Left hindlimb (tissue), 1 donor: ENCODE measurements at regions not wholly inside any gene's neighbourhood (a gene's known extent, or its start where the extent isn't known, plus 50 kb on each side); places are given as distances from the start of the nearest gene placed in this dataset.
A peak's percentile ranks its signal among the peaks of the same experiment; 100 is the strongest.
"Not testable (repeated sequence)": the region's sequence is repeated elsewhere in the genome, so short reads cannot be mapped to it uniquely, and the experiment has no call there.

Experiments
- DNase-seq: peaks from one replicate; pipeline ENCODE4 v3.0.0-alpha.2; 2018

DNA sequence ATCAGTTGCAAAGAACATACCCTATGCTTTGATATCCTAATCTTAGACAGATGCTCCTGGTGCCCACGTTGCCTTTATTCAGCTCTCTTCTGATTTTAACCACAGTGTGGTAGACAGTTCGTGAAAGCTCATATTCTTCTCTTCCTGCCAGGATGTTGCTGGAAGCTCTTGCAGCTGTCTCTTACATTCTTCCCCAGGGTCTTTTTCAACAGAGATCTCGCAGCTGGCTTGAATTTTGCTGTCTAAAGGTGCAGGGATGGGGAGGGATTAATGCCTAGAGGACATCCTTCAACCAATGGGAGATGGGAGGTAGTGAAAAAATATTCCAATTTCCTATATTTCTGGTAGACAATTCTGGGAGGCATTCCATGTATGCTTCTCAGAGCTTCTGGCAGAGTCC is 150.0 kb upstream of the APP start:
- peak; percentile 57 for DNase-seq

DNA sequence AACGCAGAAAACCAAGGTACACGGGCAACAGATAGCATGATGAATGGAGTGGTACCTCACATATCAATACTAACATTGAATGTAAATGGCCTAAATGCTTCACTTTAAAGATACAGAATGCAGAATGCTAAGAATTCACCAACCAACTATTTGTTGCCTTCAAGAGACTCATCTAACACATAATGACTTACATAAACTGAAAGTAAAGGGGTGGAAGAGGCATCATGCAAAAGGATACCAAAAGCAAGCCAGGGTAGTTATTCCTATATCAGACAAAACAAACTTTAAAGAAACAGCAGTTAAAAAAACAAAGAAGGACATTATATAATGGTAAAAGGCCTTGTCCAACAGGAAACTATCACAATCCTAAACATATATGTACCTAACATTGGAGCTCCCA is 137.1 kb upstream of the APP start:
- no peak for DNase-seq

DNA sequence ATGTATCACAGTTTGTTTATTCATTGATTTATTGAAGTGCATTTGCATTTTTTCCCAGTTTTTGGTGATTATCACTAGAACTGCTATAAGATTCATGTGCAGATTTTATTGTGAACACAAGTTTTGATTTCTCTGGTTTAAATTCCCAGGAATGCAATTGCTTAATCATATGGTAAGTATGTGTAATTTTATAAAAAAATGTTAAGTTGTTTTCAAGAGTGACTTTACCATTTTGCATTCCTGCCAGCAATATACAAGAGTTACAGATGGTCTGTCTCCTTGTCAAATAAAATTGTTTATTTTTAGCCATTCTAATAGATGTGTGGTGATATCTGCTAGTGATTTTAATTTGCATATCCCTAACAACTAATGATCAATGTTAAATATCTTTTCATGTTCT is 127.3 kb upstream of the APP start:
- no peak for DNase-seq

DNA sequence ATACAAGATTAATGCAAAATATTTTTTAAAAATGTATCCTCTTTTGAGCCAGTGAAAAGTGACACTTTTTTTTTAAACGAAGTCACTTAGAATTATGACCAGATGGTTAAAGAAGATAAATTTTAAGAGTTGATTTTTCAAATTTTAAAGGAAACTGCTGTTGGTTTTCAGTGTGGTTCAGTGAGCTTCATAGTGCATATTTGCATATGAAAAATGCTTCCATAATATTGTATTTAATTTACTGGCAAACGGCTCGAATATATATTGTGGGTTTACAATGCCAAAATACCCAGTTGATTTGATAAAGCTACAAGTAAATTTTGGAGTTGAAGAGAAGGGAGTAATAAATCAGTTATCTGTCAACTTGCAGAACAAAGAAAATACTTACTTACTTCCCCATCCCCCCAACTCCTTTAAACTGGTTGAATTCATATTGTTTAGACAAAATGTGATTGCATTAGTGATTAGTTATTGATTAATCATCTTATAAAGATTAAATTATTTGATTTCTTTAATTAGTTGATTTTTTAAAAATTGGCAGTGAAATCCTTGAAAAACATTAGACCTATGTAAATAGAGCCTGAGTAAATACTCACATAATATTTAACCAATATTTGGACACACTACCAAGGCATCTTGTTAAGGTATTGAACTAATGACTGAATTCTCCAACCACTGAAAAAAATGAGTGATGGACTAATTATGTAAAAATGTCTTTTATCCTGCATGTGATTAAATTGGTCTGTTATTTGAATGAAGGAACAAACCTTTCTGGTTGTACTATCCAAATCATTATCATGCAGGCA is 122.8 kb upstream of the APP start:
- DNase-seq = no peak

DNA sequence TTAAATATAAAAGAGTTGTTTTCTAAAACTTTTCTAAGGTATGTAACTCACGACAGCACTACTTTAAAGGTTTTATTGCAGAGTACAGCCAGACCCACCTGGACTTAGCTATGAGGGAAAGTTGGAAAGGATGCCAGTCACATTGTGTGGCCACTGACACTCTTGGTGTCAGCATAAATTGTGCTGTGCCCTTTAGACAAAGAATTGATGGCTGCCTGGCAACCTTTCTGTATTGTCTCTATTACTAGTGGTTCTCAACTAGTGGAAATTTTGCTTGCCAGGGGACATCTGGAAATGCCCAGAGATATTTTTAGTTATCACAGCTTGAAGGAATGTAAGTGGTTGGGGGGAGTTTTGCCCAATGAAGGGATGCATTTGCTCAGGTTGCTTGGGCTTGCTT is 117.5 kb upstream of the APP start:
- DNase-seq = no peak

DNA sequence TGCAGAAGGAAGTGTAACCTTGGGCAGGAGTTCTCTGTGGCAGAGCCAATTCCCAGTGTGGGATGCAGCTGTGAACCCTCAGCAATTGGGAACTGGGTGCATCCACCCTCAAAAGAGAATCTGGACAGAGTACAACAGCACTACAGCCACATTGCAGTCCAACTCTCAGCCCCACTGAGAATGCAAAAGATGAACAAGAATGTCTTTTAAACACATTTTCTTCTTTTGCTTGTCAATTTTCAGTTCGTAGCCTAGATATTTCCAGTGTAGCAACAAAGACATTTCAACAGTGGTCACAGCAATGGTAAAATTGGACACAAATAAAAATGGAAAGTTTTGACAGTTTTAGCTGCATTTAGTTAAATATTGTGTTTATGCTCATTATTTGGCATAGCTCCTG is 114.0 kb upstream of the APP start:
- no peak for DNase-seq

DNA sequence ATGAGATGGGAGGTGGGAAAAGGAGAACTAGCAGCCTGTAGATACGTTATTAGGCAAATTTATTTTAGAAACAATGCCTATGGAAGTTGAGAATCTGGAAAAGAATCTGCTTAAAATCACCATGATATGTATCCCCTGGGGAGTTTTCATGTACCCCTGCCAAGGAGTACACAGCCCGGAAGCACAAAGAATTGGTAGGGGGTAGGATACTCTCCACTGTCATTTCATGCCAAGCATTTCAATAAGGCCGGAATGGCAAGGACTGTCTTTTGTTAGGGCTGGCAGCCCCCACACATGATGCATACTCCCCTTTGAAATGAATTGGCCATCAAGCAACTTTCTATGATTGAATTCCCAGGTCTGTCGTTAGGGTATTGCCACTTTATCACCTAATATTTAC is 111.5 kb upstream of the APP start:
- no peak for DNase-seq

DNA sequence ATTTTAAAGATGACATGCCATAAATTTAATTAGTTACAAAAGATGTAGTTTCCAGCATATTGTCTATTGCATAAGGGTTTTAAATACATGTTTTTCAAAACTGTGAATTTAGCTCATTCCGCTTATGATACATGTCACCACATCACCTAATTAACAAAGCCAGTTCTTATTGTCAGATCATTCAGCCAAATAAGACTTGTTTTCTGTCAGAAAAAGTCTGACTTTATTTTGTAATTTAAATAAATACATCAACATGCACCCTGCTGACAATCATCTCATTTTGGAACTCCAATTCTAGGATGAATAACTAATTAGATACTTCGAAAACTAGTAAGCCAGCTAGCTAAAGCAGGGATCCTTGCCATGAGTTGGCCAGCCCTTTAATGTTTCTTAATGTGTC is 110.9 kb upstream of the APP start:
- no peak for DNase-seq

DNA sequence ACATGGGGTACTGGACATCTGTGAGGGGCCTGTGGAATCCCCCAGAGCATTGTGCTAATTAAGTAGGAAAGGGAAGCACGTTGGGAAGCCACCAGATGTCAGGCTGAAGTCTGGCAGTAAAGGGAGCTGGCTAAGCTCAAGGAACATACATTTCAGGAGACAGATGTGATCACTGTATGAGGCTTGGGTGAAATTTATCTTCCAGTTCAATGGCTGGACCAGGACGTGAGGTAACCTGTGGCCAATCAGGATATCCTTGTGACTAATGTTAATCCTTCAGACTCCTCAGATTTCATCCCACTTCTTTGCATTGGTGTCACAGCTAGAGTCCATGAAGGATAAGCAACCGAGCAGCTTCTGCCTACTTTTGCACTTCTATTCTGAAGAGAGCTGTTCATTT is 110.2 kb upstream of the APP start:
- peak; percentile 71 for DNase-seq

DNA sequence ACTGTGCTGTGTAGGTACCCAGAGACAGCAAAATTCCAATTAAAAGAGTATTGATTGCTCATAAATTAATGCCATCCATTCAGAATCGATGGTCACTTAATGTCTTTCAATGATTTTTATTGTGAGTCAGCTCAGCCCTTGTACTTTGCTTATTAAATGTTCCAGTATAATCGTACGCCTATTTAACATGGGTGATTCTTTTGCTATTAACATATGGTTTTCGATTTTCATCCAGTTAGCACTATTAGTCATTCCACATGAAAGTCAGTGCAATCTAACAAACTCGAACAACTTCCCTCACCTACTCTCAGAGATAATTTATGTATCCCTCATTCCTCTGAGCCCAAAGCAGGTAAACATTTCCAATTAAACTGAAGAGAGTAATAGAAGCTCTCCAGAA is 109.6 kb upstream of the APP start:
- no peak for DNase-seq

DNA sequence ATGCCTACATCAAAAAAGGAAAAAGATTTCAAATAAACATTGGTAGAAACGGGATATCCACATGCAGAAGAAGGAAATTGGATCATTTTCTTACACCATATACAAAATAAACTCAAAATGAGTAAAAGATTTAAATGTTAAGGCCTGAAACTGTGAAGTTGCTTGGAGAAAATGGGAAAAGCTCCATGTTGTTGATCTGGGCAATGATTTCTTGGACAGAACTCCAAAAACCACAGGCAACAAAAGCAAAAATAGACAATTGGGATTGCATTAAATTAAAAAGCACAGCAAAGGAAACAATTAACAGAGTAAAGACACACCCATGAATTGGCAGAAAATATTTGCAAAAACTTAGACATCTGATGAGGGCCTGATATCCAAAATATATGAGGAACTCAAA is 105.2 kb upstream of the APP start:
- no peak for DNase-seq

DNA sequence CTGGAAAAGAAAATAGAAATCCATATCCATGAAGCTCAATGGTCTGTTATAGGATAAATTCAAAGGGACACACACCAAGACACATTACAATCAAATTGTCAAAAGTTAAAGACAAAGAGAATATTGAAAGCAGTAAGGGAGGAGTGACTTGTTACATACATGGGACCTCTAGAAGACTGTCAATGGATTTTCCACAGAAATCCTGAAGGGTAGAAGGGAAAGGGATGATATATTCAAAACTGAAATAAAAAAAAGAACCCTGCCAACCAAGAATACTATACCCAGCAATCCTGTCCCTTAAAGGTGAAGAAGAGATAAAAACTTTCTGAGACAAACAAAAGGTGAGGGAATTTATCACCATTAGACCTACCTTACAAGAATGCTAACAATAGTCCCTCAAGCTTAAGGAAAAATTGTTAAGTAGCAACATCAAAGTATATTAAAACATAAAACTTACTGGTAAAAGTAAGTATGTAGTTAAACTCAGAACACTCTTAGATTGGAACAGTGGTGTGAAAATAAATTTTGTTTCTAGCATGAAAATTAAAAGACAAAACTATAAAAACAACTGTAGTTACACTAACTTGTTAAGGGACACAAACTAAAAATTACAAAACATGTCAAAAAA is 103.2 kb upstream of the APP start:
- DNase-seq = no peak

DNA sequence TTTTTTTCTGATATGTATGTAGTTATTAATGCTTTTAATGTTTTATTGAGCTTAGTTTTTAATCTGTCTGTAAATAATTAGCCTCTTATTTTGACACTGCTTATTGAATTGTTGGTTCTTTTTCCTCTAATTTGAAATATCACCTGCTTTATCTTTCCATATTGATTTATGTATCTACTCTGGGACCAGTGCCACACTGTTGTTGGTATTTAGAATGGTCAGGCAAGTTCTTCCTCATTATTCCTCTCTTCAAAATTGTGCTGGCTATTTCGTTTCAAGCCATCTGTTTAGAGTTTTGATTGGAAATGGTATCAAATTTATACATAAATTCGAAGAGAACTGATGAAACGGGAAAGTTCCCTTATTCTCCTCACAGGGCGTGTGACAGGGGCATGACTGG is 96.8 kb upstream of the APP start:
- no peak for DNase-seq

DNA sequence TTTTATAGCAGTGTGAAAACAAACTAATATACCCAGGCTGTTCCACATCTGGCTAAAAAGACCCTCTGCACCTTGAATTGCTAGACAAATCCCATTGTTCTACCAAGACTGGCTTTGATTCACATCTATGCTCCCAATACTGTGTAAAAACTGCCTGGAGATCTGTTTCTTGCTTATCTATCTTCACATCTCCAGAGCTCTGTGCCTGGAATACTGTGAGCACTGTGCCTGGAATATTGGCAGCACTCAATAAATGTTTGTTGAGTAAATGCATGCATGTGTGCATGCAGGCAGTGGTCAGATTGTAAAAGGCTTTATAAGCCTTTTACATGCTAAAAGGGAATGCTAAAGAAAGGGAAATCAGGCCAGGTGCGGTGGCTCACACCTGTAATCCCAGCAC is 75.5 kb upstream of the APP start:
- no peak for DNase-seq

DNA sequence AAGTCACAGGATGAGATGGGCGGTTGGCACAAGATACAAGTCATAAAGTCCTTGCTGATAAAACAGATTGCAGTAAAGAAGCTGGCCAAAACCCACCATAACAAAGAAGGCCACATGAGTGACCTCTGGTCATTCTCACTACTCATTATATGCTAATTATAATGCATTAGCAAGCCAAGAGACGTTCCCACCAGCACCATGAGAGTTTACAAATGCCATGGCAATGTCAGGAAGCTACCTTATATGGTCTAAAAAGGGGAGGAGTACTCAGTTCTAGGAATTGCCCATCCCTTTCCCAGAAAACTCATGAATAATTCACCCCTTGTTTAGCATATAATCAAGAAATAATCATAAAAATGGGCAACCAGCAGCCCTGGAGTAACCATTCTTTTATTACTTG is 74.9 kb upstream of the APP start:
- DNase-seq = no peak

DNA sequence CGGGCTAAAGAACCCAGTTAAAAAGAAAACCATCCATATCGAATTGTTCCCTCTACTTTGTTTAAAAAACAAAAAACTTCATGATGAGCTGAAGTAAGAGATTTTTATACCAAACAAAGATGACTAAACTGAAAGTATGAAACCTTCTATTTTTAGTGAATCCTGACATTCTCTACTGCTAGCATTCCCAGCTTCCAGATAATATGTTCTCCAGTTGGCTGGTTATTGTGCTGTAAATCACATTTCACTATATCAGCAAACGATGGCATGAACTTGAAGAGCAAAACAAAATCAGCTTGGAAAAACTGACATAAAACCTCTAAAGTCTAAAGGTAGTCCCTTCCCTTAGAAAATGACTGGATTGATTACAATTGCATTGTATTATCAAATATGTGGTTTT is 68.1 kb upstream of the APP start:
- no peak for DNase-seq

DNA sequence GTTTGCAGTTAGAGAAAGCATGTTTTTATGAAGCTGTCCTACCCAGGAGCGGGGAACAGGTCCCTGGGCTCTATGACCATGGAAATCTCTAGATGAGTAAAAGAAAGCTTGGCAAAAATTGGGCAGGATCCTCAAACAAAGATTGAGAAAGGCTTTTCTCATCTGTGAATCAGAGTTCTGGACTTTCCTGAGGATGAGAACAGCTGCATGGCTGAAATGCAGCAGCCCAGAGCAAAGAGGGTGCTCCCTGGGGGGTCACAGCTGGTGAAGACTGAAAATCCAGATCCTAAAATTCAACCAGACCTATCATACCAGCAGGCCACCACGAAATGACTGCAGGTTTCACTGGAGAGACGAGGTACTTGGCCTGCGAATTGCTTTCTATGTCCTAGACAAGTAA is 65.7 kb upstream of the APP start:
- no peak for DNase-seq

DNA sequence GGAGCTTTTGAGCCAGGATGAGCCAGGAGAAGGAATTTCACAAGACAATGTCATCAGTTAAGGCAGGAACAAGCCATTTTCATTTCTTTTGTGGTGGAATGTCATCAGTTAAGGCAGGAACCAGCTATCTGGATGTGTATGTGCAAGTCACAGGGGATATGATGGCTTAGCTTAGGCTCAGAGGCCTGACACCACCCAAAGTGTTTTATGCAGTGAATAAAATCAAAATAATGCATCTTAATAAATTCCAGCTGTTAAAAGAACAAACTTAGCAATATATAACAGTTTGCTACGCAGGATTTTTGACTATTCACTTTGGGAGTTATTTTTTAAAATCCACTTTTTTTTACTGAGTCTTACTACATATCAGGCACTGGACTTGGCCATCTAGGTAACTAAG is 62.7 kb upstream of the APP start:
- DNase-seq = not testable (repeated sequence)

DNA sequence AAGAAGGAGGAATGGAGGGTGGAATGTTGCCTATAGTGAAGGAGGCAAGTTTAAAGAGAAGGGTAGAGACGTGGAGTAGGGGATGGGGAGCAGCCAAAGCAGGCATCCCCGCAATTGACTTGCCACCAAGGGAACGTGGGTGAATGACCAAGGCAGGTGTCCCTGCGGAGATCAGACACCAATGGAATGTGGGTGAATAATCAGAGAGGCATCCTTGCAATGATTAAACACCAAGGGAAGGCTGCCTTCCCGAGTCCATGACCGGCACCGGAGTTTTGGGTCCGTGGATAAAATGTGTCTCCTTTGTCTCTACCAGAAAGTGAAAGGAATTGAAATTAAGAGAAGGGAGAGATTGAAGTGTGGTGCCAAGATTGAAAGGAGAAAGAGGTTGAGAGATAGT is 61.9 kb upstream of the APP start:
- DNase-seq = not testable (repeated sequence)

DNA sequence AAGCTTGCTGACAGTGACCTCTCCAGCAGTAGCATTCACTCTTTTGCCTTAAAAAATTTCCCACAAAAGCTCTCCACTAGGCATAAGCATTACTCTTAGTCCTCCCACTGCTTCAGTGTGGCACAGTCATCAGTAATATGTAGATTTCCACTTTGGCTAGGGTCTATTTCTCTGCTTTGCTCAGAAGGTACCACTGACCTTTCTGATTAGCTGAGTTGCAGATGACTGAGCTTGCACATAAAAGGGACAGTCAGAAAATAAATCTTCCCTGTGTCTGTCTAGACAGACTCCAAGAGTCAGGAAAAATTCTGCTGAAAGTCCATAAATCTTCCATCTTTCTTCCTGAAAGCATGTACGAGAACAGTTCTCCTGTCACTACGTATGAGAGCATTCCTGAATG is 56.6 kb upstream of the APP start:
- no peak for DNase-seq

DNA sequence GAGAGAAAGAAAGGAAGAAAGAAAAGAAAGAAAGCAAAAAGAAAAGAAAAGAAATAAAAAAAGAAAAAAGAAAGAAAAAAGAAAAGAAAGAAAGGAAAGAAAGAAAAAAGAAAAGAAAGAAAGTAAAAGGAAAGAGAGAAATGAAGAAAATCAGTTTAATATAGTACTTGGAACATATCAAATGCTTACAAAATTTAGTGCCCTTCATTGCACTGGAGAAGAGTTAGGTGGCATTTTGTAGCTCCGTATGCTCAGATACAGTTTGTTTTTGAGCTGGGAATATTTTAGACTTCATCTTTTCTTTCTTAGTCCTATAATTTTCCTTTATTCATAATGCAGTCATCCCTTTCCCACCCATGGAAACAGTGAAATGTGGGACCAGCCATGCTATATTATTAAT is 56.2 kb upstream of the APP start:
- no peak for DNase-seq

DNA sequence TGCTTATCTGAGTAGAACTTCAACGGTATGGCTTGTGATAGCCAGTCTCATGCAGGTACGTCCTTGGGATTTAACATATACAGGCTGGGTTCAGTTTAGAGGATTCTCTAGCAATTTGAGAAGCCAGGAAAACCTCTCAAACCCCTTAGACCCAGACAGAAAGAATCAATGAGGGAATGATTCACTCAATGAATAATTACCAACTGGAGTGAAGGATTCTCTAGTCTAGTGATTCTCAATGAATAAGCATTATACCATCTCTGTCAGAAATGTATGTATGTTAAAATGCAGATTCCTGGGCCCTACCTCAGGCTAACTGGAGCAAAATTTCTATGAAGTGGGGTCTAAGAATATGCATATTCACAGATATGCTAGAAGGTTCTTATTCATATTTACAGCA is 54.5 kb upstream of the APP start:
- DNase-seq = no peak

DNA sequence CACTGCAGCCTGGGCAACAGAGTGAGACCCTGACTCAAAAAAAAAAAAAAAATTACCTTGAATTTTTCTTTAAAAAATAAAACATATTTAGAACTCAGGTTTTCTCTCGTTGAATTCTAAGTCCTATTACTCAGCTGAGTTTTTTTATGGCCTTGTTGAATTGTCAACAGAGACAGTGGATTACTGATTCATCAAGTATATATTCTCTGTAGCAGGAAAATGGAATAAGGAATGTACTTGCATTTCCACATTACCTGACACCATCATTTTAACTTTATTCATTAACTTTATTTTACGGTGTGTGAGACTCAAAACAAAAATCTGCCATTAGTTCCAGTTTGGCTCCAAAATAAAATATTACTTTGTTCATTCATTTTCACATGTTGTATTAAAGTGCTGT is 53.8 kb upstream of the APP start:
- no peak for DNase-seq
